ENCODE measurements at regions not wholly inside any gene's neighbourhood (a gene's known extent, or its start where the extent isn't known, plus 50 kb on each side); places are given as distances from the start of the nearest gene placed in this dataset.

DNA sequence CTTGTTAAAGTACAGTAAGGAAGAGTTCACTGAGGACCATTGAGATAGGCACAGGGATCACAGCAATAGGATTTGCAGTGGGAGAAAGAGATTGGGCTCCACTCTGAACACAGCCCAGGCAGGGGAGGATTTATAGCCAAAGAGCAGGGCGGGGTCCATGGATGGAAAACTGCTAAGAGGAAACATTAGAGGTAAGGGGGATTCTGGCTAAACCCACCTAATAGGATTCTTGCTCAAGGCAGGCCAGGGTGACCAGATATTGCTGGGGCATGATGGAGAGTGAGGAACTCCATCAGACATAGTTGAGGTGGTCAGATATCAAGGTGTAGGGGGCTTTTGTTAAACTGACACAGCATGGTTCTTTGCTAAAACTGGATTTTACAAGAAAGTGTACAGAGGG is 372.8 kb downstream of the NPHP4 start:
- TF ChIP-seq, protein P1, sequence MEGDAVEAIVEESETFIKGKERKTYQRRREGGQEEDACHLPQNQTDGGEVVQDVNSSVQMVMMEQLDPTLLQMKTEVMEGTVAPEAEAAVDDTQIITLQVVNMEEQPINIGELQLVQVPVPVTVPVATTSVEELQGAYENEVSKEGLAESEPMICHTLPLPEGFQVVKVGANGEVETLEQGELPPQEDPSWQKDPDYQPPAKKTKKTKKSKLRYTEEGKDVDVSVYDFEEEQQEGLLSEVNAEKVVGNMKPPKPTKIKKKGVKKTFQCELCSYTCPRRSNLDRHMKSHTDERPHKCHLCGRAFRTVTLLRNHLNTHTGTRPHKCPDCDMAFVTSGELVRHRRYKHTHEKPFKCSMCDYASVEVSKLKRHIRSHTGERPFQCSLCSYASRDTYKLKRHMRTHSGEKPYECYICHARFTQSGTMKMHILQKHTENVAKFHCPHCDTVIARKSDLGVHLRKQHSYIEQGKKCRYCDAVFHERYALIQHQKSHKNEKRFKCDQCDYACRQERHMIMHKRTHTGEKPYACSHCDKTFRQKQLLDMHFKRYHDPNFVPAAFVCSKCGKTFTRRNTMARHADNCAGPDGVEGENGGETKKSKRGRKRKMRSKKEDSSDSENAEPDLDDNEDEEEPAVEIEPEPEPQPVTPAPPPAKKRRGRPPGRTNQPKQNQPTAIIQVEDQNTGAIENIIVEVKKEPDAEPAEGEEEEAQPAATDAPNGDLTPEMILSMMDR (IDR thresholded peaks at IDR 0.05 in 4 of 5, conservative IDR thresholded peaks at IDR 0.05 in 1 of 5), result no peak
- TF ChIP-seq POLR2A (IDR thresholded peaks at IDR 0.05), result no peak
- Histone ChIP-seq H3K4me1 (no peaks in the 10 kb centered on the region), H3K27me3 (peaks cover 0 to 19% (median 7%) of the 10 kb centered on the region in 3 donors)

DNA sequence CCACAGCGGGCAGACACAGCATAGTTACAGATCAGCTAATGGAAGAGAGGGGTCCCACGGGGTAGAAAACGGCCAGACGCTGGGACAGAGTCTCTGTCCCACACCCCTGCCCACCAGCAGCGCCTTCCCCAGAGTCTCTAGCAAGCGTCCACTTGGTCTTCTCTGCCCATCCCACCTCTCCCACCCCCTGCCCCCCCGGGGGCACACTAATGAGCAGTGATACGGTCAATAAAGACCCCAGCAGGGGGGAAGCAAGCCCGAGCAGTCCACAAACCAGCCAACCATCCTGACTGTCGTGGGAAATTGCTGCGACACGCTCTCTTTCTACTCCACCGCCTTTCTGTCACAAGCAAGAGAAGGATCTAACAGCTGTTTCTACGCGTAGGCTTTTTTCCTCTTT is 374.7 kb downstream of the NPHP4 start:
- no peaks in the 10 kb centered on the region for H3K4me1 ChIP-seq
- no peaks in the 10 kb centered on the region for H3K9me3 ChIP-seq
- no peak overlapping the region for H3K4me3 ChIP-seq
- TF ChIP-seq POLR2A (IDR thresholded peaks at IDR 0.05), result no peak
- TF ChIP-seq, protein P1 (IDR thresholded peaks at IDR 0.05 in 4 of 5, conservative IDR thresholded peaks at IDR 0.05 in 1 of 5), result no peak
- H3K27me3 ChIP-seq, result peaks cover 0 to 19% (median 7%) of the 10 kb centered on the region in 3 donors
- in situ Hi-C loops (cut with MboI; ENCODE audit: low sequenced_read_pairs in 4 of 4), result no loop called here
- no peak overlapping the region for H3K27ac ChIP-seq
- no peak for ATAC-seq
- no peaks in the 10 kb centered on the region for H3K36me3 ChIP-seq
- intact Hi-C loops (cut with DNase I; ENCODE audit: low total_unique reads), result no loop called here
- no peak for DNase-seq

More for the DNA sequence above, 372.8 kb downstream of the NPHP4 start:
- Histone ChIP-seq H3K4me3 (no peak overlapping the region), H3K9me3 (no peaks in the 10 kb centered on the region), H3K36me3 (no peaks in the 10 kb centered on the region), H3K27ac (no peak overlapping the region)
- no peak for DNase-seq
- ATAC-seq, result no peak
- intact Hi-C loops (cut with DNase I; ENCODE audit: low total_unique reads) (no loop called here), in situ Hi-C loops (cut with MboI; ENCODE audit: low sequenced_read_pairs in 4 of 4) (no loop called here)

DNA sequence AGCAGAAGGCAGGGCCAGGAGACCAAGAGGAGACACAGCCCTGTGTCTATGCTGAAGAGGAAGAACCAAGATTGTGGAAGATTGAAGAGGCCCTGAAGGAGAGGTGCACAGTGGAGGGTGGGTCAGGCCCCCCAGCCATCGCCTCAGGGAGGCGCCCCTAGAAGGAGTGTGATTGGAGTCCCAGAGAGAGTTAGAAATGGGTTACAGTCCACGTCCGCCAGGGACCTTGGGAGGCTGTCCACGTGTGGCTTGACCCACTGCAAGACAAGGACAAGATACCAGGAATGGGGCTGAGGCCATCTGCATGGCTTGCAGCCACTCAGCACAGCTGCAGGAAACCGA is 375.1 kb downstream of the NPHP4 start:
- in situ Hi-C loops (cut with MboI; ENCODE audit: low sequenced_read_pairs in 4 of 4), result no loop called here
- no peaks in the 10 kb centered on the region for H3K36me3 ChIP-seq
- no peak overlapping the region for H3K4me3 ChIP-seq
- ATAC-seq (no peak), DNase-seq (no peak)
- TF ChIP-seq, protein P1 (IDR thresholded peaks at IDR 0.05 in 4 of 5, conservative IDR thresholded peaks at IDR 0.05 in 1 of 5), result no peak
- TF ChIP-seq POLR2A (IDR thresholded peaks at IDR 0.05), result no peak
- H3K9me3 ChIP-seq, result no peaks in the 10 kb centered on the region
- intact Hi-C loops (cut with DNase I; ENCODE audit: low total_unique reads), result no loop called here
- no peak overlapping the region for H3K27ac ChIP-seq
- H3K4me1 ChIP-seq, result no peaks in the 10 kb centered on the region
- H3K27me3 ChIP-seq, result peaks cover 0 to 19% (median 7%) of the 10 kb centered on the region in 3 donors

DNA sequence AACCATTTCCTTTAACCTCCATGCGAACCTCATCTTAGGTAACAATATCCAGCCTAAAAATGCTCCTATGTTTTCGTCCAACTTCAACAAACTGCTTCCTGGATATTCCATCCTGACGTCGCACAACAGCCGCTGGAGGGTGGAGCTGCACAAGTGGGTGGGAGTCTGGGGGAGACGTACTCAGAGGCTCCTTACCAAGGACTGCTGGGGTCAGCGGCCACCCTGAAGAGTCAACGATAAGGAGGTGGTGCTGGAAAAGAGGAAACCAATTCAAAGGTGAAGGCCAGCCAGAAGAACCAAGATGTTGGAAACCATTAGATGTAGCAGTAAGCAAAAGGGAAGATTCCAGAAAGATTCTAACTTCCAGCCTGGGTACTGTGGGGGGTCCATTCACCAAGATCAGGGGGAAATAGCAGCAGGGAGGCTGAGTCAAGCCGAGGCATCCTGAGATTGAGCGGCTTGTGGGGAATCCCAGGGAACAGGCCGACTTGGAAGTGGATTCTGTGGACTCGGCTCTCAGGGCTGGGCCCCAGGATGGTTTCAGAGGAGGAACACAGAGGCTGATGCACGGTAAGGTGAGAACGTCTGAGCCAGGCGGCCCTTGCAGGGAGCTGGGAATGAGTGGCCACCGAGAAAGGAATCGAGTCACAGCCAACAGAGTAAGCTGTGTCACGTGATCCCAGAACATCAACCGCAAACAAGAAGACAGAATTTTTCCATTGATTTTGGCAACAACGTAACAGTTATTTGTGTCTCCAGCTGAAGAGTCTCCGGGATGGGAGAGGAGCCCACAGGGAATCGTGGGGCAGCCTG is 375.7 kb downstream of the NPHP4 start:
- no peak for DNase-seq
- ATAC-seq, result no peak
- Histone ChIP-seq H3K4me1 (no peaks in the 10 kb centered on the region), H3K27me3 (peaks cover 0 to 19% (median 7%) of the 10 kb centered on the region in 3 donors), H3K9me3 (no peaks in the 10 kb centered on the region), H3K4me3 (no peak overlapping the region), H3K36me3 (no peaks in the 10 kb centered on the region), H3K27ac (no peak overlapping the region)
- in situ Hi-C loops (cut with MboI; ENCODE audit: low sequenced_read_pairs in 4 of 4), result no loop called here
- TF ChIP-seq, protein P1 (IDR thresholded peaks at IDR 0.05 in 4 of 5, conservative IDR thresholded peaks at IDR 0.05 in 1 of 5), result no peak
- TF ChIP-seq POLR2A (IDR thresholded peaks at IDR 0.05), result no peak
- intact Hi-C loops (cut with DNase I; ENCODE audit: low total_unique reads), result no loop called here

All from gastrocnemius medialis (tissue), 4 donors.